B cell (primary cell): ENCODE measurements at regions not wholly inside any gene's neighbourhood (a gene's known extent, or its start where the extent isn't known, plus 50 kb on each side); places are given as distances from the start of the nearest gene placed in this dataset.

Experiments
- ATAC-seq: fragments of 200-7000 bp; cut with Tn5 transposase; one replicate; pipeline ENCODE4 v1.10.0; 2021; ENCODE audit warnings: low read depth, mild to moderate bottlenecking, moderate number of reproducible peaks, moderate library complexity
- CTCF ChIA-PET: fragments of 350-600 bp; sonication (Branson Sonifier 250); formaldehyde crosslinking; loops from one replicate; lab custom pipeline; 2021; ENCODE audit warnings: antibody characterized with exemption, inconsistent platforms; lab: Charles Lee
- POLR2A ChIA-PET: fragments of 350-600 bp; sonication (Branson Sonifier 250); formaldehyde crosslinking; loops from one replicate; lab custom pipeline; 2021; ENCODE audit warnings: antibody characterized with exemption; lab: Charles Lee
- DNase-seq: peaks from one replicate; pipeline ENCODE4 v3.0.0; 2013
- H2AFZ ChIP-seq: 2 replicates; pipeline ENCODE4 v1.6.1; 2012; ENCODE audit warnings: mild to moderate bottlenecking, low read depth, low read length; ENCODE audit not compliant: insufficient read depth, poor library complexity, severe bottlenecking
- H3K27ac ChIP-seq, 2 donors: 1 replicate in 1 of 2; 2 replicates in 1 of 2; pipeline ENCODE4 v1.5.1; 2012 to 2013; ENCODE audit warnings: low read length in 2 of 2, mild to moderate bottlenecking in 2 of 2, moderate library complexity in 1 of 2
- H3K27me3 ChIP-seq, 4 experiments: fragments of 200-600 bp in 1 of 4; sonication (generic) in 1 of 4; replicated peaks in 1 of 4; 1 replicate in 2 of 4; 2 replicates in 2 of 4; pipeline versions ENCODE4 v1.6.1 to v1.7.0; 2013 to 2016; ENCODE audit warnings: low read length in 3 of 4, mild to moderate bottlenecking in 2 of 4, mixed read lengths in 1 of 4, moderate library complexity in 1 of 4; ENCODE audit not compliant: insufficient read depth in 4 of 4, control insufficient read depth in 3 of 4; ENCODE audit errors: control extremely low read depth in 1 of 4
- H3K36me3 ChIP-seq, 2 experiments: replicated peaks in 1 of 2; 1 replicate in 1 of 2; 2 replicates in 1 of 2; pipeline versions ENCODE4 v1.6.1 to v1.7.1; 2013; ENCODE audit warnings: low read length in 1 of 2; ENCODE audit not compliant: insufficient read depth in 2 of 2, control insufficient read depth in 1 of 2; ENCODE audit errors: control extremely low read depth in 1 of 2, extremely low read depth in 1 of 2
- H3K4me1 ChIP-seq, 2 donors: fragments of 200-600 bp in 1 of 2; sonication (generic) in 1 of 2; 1 replicate in 1 of 2; 2 replicates in 1 of 2; pipeline versions ENCODE4 v1.5.1 to v1.6.1; 2013 to 2017; ENCODE audit warnings: low read length in 2 of 2; ENCODE audit not compliant: control insufficient read depth in 2 of 2, insufficient read depth in 2 of 2
- H3K4me2 ChIP-seq: replicated peaks from 2 replicates; pipeline ENCODE3; 2012; ENCODE audit warnings: mild to moderate bottlenecking, low read depth, low read length; ENCODE audit not compliant: poor library complexity, severe bottlenecking
- H3K4me3 ChIP-seq, 5 experiments: fragments of 200-600 bp in 1 of 5; sonication (generic) in 1 of 5; 1 replicate in 3 of 5; 2 replicates in 2 of 5; pipeline versions ENCODE4 v1.5.1 to v1.7.0; 2011 to 2016; ENCODE audit warnings: low read length in 4 of 5, mild to moderate bottlenecking in 4 of 5, low read depth in 2 of 5, control low read depth in 1 of 5, moderate library complexity in 1 of 5; ENCODE audit not compliant: insufficient read depth in 1 of 5; ENCODE audit errors: control extremely low read depth in 1 of 5, extremely low read depth in 1 of 5
- H3K79me2 ChIP-seq: fragments of 200-600 bp; sonication (generic); one replicate; pipeline ENCODE4 v1.6.0; 2016; ENCODE audit warnings: low read length; ENCODE audit not compliant: control insufficient read depth, insufficient read depth
- H3K9ac ChIP-seq: fragments of 200-600 bp; sonication (generic); 2 replicates; pipeline ENCODE4 v1.6.1; 2017; ENCODE audit warnings: mild to moderate bottlenecking, low read length, moderate library complexity
- H3K9me3 ChIP-seq, 3 donors: one replicate each; pipeline versions ENCODE4 v1.6.1 to v1.7.1; 2013; ENCODE audit warnings: low read length in 2 of 3; ENCODE audit not compliant: control insufficient read depth in 2 of 3, insufficient read depth in 1 of 3; ENCODE audit errors: control extremely low read depth in 1 of 3
- H4K20me1 ChIP-seq: 2 replicates; pipeline ENCODE4 v1.6.0; 2012; ENCODE audit warnings: mild to moderate bottlenecking, low read length; ENCODE audit not compliant: insufficient read depth, control insufficient read depth, poor library complexity, severe bottlenecking
- H3K27ac Mint-ChIP-seq: one replicate; pipeline ENCODE4 v1.8.0; 2021; ENCODE audit warnings: mixed read lengths
- H3K27me3 Mint-ChIP-seq: one replicate; pipeline ENCODE4 v1.8.0; 2021; ENCODE audit warnings: mixed read lengths
- H3K4me1 Mint-ChIP-seq: one replicate; pipeline ENCODE4 v1.8.0; 2021; ENCODE audit warnings: mixed read lengths
- H3K4me3 Mint-ChIP-seq: one replicate; pipeline ENCODE4 v1.8.0; 2021; ENCODE audit warnings: mixed read lengths
- H3K9me3 Mint-ChIP-seq: one replicate; pipeline ENCODE4 v1.8.0; 2022; ENCODE audit warnings: mixed read lengths; ENCODE audit not compliant: insufficient read depth
- CTCF ChIP-seq: fragments of 200-600 bp; IDR thresholded peaks from one replicate; pipeline ENCODE4 v1.8.0; 2022; ENCODE audit warnings: antibody characterized with exemption, mild to moderate bottlenecking
- EZH2 ChIP-seq: IDR thresholded peaks from 2 replicates; pipeline ENCODE4 v1.6.1; 2012; ENCODE audit warnings: borderline replicate concordance, low read depth, mild to moderate bottlenecking, moderate library complexity, low read length; ENCODE audit not compliant: insufficient read depth, poor library complexity, severe bottlenecking
- WGBS: methylation state at CpG from one replicate; pipeline ENCODE4 v1.1.5; 2013; ENCODE audit warnings: missing lambda C conversion rate; ENCODE audit not compliant: insufficient coverage; 5-methylcytosine and 5-hydroxymethylcytosine counted together
- intact Hi-C: fragments of 100-400 bp; cut with micrococcal nuclease; formaldehyde crosslinking; loops from one replicate; pipeline ENCODE4 v1.10.0; 2022

GRCh38 chr4:167986044-167986443, 106.3 kb upstream of the ANXA10 start:
- WGBS = 80% methylated on average over 3 of the region's 3 CpGs
- ChIA-PET CTCF (no interaction called here), POLR2A (no interaction called here)
- H3K4me3 ChIP-seq = no peak overlapping the region
- TF ChIP-seq EZH2 = no peak
- no peak for TF ChIP-seq CTCF
- no peaks in the 10 kb centered on the region for H3K36me3 ChIP-seq
- no peak overlapping the region for H3K9ac ChIP-seq
- Mint-ChIP-seq H3K4me1 (no peaks in the 10 kb centered on the region), H3K27ac (no peak overlapping the region), H3K9me3 (peaks cover 2% of the 10 kb centered on the region), H3K27me3 (no peaks in the 10 kb centered on the region), H3K4me3 (no peak overlapping the region)
- H3K4me1 ChIP-seq = no peaks in the 10 kb centered on the region
- H4K20me1 ChIP-seq = no peaks in the 10 kb centered on the region
- no peak overlapping the region for H3K27ac ChIP-seq
- DNase-seq (no peak), ATAC-seq (no peak)
- no peaks in the 10 kb centered on the region for H3K79me2 ChIP-seq
- no peaks in the 10 kb centered on the region for H3K27me3 ChIP-seq
- H2AFZ ChIP-seq = no peak overlapping the region
- H3K9me3 ChIP-seq = peaks cover 0 to 10% (median 0%) of the 10 kb centered on the region in 3 donors
- no peak overlapping the region for H3K4me2 ChIP-seq
- intact Hi-C loops = no loop called here

DNA sequence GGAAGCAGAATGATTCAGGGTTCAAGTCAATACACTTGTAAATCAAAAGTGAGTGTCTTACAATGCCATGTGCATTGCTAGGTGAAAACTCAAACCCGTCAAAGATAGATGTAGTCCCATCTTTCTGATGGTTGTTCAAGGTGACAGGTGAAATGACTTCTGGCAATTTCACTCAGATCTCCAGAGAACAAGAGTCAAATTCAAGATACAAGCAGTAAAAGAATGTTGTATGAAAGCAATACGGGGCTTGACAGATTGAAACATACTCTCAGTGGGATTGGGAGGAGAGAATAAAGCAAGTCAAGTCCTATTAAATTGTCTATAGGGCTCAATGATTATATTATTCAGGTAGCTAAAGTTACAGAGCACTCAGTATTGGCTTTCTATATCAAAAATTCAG, 105.1 kb upstream of the ANXA10 start:
- Histone ChIP-seq H3K9ac (no peak overlapping the region), H3K4me3 (no peak overlapping the region), H3K27ac (no peak overlapping the region), H4K20me1 (no peaks in the 10 kb centered on the region), H3K9me3 (peaks cover 0 to 10% (median 0%) of the 10 kb centered on the region in 3 donors), H2AFZ (no peak overlapping the region), H3K27me3 (no peaks in the 10 kb centered on the region), H3K4me2 (no peak overlapping the region), H3K79me2 (no peaks in the 10 kb centered on the region), H3K4me1 (no peaks in the 10 kb centered on the region), H3K36me3 (no peaks in the 10 kb centered on the region)
- intact Hi-C loops = no loop called here
- Mint-ChIP-seq H3K4me1 (no peaks in the 10 kb centered on the region), H3K9me3 (peaks cover 2% of the 10 kb centered on the region), H3K27ac (no peak overlapping the region), H3K27me3 (no peaks in the 10 kb centered on the region), H3K4me3 (no peak overlapping the region)
- TF ChIP-seq EZH2 (no peak), CTCF (no peak)
- 100% methylated on average over 1 of the region's 2 CpGs for WGBS
- ATAC-seq = no peak
- ChIA-PET CTCF (no interaction called here), POLR2A (no interaction called here)
- DNase-seq = no peak
